ENCODE measurements at regions not wholly inside any gene's neighbourhood (a gene's known extent, or its start where the extent isn't known, plus 50 kb on each side); places are given as distances from the start of the nearest gene placed in this dataset.

GRCh38 chr11:127379686-127380085 is 379.1 kb upstream of the KIRREL3 start (continued):
- TF ChIP-seq ZBTB4 (CRISPR knock-in tag; IDR thresholded peaks at IDR 0.05) (no peak), BHLHE40 (IDR thresholded peaks at IDR 0.05; ENCODE audit: borderline replicate concordance in 1 of 2, low read depth in 2 of 2, low read length in 1 of 2) (no peak)

- ATAC-seq (no peak), DNase-seq (ENCODE audit: low read depth, low spot score) (no peak), FAIRE-seq (no peak)
- TF ChIP-seq NR2F1 (conservative IDR thresholded peaks at IDR 0.05) (no peak), SP1 (IDR thresholded peaks at IDR 0.05; ENCODE audit: low read depth, low read length) (no peak), ASH2L (IDR thresholded peaks at IDR 0.05; ENCODE audit: borderline replicate concordance, low read depth) (no peak), PKNOX1 (IDR thresholded peaks at IDR 0.05) (no peak)
- H4K20me1 ChIP-seq (ENCODE audit: control insufficient read depth, insufficient read depth): no peaks in the 10 kb centered on the region
- no peaks in the 10 kb centered on the region for H3K4me1 ChIP-seq (ENCODE audit: control insufficient read depth, insufficient read depth, low read length)
- no TSS peak for BruUV-seq (replicated peaks)
- in situ Hi-C loops (cut with MboI) (no loop called here), intact Hi-C loops (cut with micrococcal nuclease; ENCODE audit: unreplicated experiment) (no loop called here)
- no peak overlapping the region for H3K4me3 ChIP-seq
- H3K79me2 ChIP-seq (ENCODE audit: control insufficient read depth, insufficient read depth, low read length): no peaks in the 10 kb centered on the region
- no peaks in the 10 kb centered on the region for H3K36me3 ChIP-seq (ENCODE audit: control insufficient read depth in 2 of 2, insufficient read depth in 2 of 2, low read length in 1 of 2)
- ChIA-PET CTCF (interaction anchor here (0.9 to 1.0 kb wide), 2 partner anchors 30 to 31 kb away, joined by 3 to 4 read pairs; no protein-coding TSS in a partner anchor), SMC1A (ENCODE audit: uncharacterized antibody, unreplicated experiment) (no interaction called here), RAD21 (ENCODE audit: unreplicated experiment) (no interaction called here), POLR2A (no interaction called here)
- no peak overlapping the region for H2AFZ ChIP-seq (ENCODE audit: control insufficient read depth, low read depth, low read length)
- 0% methylated on average over 2 of the region's 2 CpGs for WGBS (ENCODE audit: insufficient coverage, insufficient replicate concordance, low lambda C conversion rate, missing lambda C conversion rate)
- no peaks in the 10 kb centered on the region for H3K27me3 ChIP-seq (replicated peaks in 1 of 2; ENCODE audit: control insufficient read depth in 2 of 2, insufficient read depth in 2 of 2, low read length in 1 of 2)
- H3K27ac ChIP-seq (ENCODE audit: control insufficient read depth, insufficient read depth): no peak overlapping the region
- no peak overlapping the region for H3K9ac ChIP-seq (ENCODE audit: control insufficient read depth, insufficient read depth, low read length)
- no peaks in the 10 kb centered on the region for H3K9me3 ChIP-seq (replicated peaks; ENCODE audit: control insufficient read depth, insufficient read depth, low read length)
- no peak overlapping the region for H3K4me2 ChIP-seq (ENCODE audit: control insufficient read depth, insufficient read depth)
Observed at GRCh38 chr11:127376301-127376700, 375.7 kb upstream of the KIRREL3 start.

Measured in GM12878 (cell line).